ENCODE measurements at regions not wholly inside any gene's neighbourhood (a gene's known extent, or its start where the extent isn't known, plus 50 kb on each side); places are given as distances from the start of the nearest gene placed in this dataset.

- Histone ChIP-seq H2BK15ac (ENCODE audit: low read length) (no peak overlapping the region), H2BK120ac (ENCODE audit: low read depth, low read length) (no peak overlapping the region), H3K4me1 (ENCODE audit: control insufficient read depth in 2 of 2, insufficient read depth in 1 of 2, low read depth in 1 of 2, low read length in 2 of 2) (peaks cover 0 to 6% of the 10 kb centered on the region in 2 donors), H3K23ac (ENCODE audit: low read depth, low read length, poor library complexity) (no peak overlapping the region), H3K4ac (ENCODE audit: low read length) (no peak overlapping the region), H3K4me2 (ENCODE audit: insufficient read depth, low read length, poor library complexity, severe bottlenecking) (no peak overlapping the region), H3K9me3 (replicated peaks in 1 of 2; ENCODE audit: control insufficient read depth in 2 of 2, insufficient read depth in 1 of 2, low read depth in 1 of 2, low read length in 2 of 2) (no peaks in the 10 kb centered on the region), H3K79me1 (ENCODE audit: low read depth, low read length) (no peaks in the 10 kb centered on the region), H2AFZ (ENCODE audit: low read length) (no peak overlapping the region), H2BK5ac (ENCODE audit: low read length) (no peak overlapping the region), H2AK5ac (ENCODE audit: low read depth, low read length) (no peak overlapping the region), H3K36me3 (replicated peaks in 1 of 2; ENCODE audit: control insufficient read depth in 2 of 2, insufficient read depth in 2 of 2, low read length in 2 of 2) (no peaks in the 10 kb centered on the region), H3K14ac (ENCODE audit: low read length) (no peak overlapping the region), H4K91ac (ENCODE audit: low read depth, low read length, poor library complexity) (no peak overlapping the region), H3K4me3 (ENCODE audit: low read length in 2 of 2) (no peak overlapping the region), H3K18ac (ENCODE audit: low read length) (no peak overlapping the region), H4K8ac (ENCODE audit: low read depth, low read length) (no peak overlapping the region), H3K27me3 (ENCODE audit: control insufficient read depth in 3 of 3, insufficient read depth in 3 of 3, low read depth in 1 of 3, low read length in 3 of 3) (no peaks in the 10 kb centered on the region), H2BK12ac (ENCODE audit: low read length) (no peak overlapping the region), H3K27ac (replicated peaks; ENCODE audit: low read length) (no peak overlapping the region), H3K9ac (ENCODE audit: low read depth, low read length, poor library complexity) (no peak overlapping the region)
- no CpG with 5 or more reads among the region's 2 CpGs for WGBS, 2 donors (ENCODE audit: extremely low coverage in 2 of 2, insufficient read length in 2 of 2, insufficient replicate concordance in 1 of 2)
- no peak for DNase-seq (ENCODE audit: low spot score)
These were observed 887.0 kb upstream of the CELF2 start for GRCh38 chr10:10130686-10131085.

GRCh38 chr10:10132009-10132408, 885.7 kb upstream of the CELF2 start:
- Histone ChIP-seq H2AFZ (ENCODE audit: low read length) (no peak overlapping the region), H4K91ac (ENCODE audit: low read depth, low read length, poor library complexity) (no peak overlapping the region), H3K4ac (ENCODE audit: low read length) (no peak overlapping the region), H3K79me1 (ENCODE audit: low read depth, low read length) (no peaks in the 10 kb centered on the region), H2BK120ac (ENCODE audit: low read depth, low read length) (no peak overlapping the region), H3K14ac (ENCODE audit: low read length) (no peak overlapping the region), H4K8ac (ENCODE audit: low read depth, low read length) (no peak overlapping the region), H3K4me2 (ENCODE audit: insufficient read depth, low read length, poor library complexity, severe bottlenecking) (no peak overlapping the region), H3K36me3 (replicated peaks in 1 of 2; ENCODE audit: control insufficient read depth in 2 of 2, insufficient read depth in 2 of 2, low read length in 2 of 2) (no peaks in the 10 kb centered on the region), H3K4me1 (ENCODE audit: control insufficient read depth in 2 of 2, insufficient read depth in 1 of 2, low read depth in 1 of 2, low read length in 2 of 2) (peaks cover 0 to 6% of the 10 kb centered on the region in 2 donors), H2BK15ac (ENCODE audit: low read length) (no peak overlapping the region), H3K27me3 (ENCODE audit: control insufficient read depth in 3 of 3, insufficient read depth in 3 of 3, low read depth in 1 of 3, low read length in 3 of 3) (no peaks in the 10 kb centered on the region), H3K23ac (ENCODE audit: low read depth, low read length, poor library complexity) (no peak overlapping the region), H3K9me3 (replicated peaks in 1 of 2; ENCODE audit: control insufficient read depth in 2 of 2, insufficient read depth in 1 of 2, low read depth in 1 of 2, low read length in 2 of 2) (no peaks in the 10 kb centered on the region), H3K4me3 (ENCODE audit: low read length in 2 of 2) (no peak overlapping the region), H2BK5ac (ENCODE audit: low read length) (no peak overlapping the region), H3K9ac (ENCODE audit: low read depth, low read length, poor library complexity) (no peak overlapping the region), H2BK12ac (ENCODE audit: low read length) (no peak overlapping the region), H2AK5ac (ENCODE audit: low read depth, low read length) (no peak overlapping the region), H3K27ac (replicated peaks; ENCODE audit: low read length) (no peak overlapping the region), H3K18ac (ENCODE audit: low read length) (no peak overlapping the region)
- no peak for DNase-seq (ENCODE audit: low spot score)
- WGBS, 2 donors (ENCODE audit: extremely low coverage in 2 of 2, insufficient read length in 2 of 2, insufficient replicate concordance in 1 of 2): no CpG with 5 or more reads among the region's 1 CpG

- Histone ChIP-seq H2BK12ac (ENCODE audit: low read length) (no peak overlapping the region), H2BK120ac (ENCODE audit: low read depth, low read length) (no peak overlapping the region), H2AK5ac (ENCODE audit: low read depth, low read length) (no peak overlapping the region), H3K9me3 (replicated peaks in 1 of 2; ENCODE audit: control insufficient read depth in 2 of 2, insufficient read depth in 1 of 2, low read depth in 1 of 2, low read length in 2 of 2) (no peaks in the 10 kb centered on the region), H4K8ac (ENCODE audit: low read depth, low read length) (no peak overlapping the region), H4K91ac (ENCODE audit: low read depth, low read length, poor library complexity) (no peak overlapping the region), H3K27ac (replicated peaks; ENCODE audit: low read length) (peak overlapping the region; percentile 8), H3K23ac (ENCODE audit: low read depth, low read length, poor library complexity) (no peak overlapping the region), H3K79me1 (ENCODE audit: low read depth, low read length) (no peaks in the 10 kb centered on the region), H3K9ac (ENCODE audit: low read depth, low read length, poor library complexity) (no peak overlapping the region), H2AFZ (ENCODE audit: low read length) (no peak overlapping the region), H3K36me3 (replicated peaks in 1 of 2; ENCODE audit: control insufficient read depth in 2 of 2, insufficient read depth in 2 of 2, low read length in 2 of 2) (no peaks in the 10 kb centered on the region), H2BK15ac (ENCODE audit: low read length) (no peak overlapping the region), H3K4ac (ENCODE audit: low read length) (no peak overlapping the region), H2BK5ac (ENCODE audit: low read length) (no peak overlapping the region), H3K4me1 (ENCODE audit: control insufficient read depth in 2 of 2, insufficient read depth in 1 of 2, low read depth in 1 of 2, low read length in 2 of 2) (peaks cover 0 to 6% of the 10 kb centered on the region in 2 donors), H3K27me3 (ENCODE audit: control insufficient read depth in 3 of 3, insufficient read depth in 3 of 3, low read depth in 1 of 3, low read length in 3 of 3) (no peaks in the 10 kb centered on the region), H3K4me3 (ENCODE audit: low read length in 2 of 2) (no peak overlapping the region), H3K4me2 (ENCODE audit: insufficient read depth, low read length, poor library complexity, severe bottlenecking) (no peak overlapping the region), H3K14ac (ENCODE audit: low read length) (no peak overlapping the region), H3K18ac (ENCODE audit: low read length) (no peak overlapping the region)
- peak; percentile 35 for DNase-seq (ENCODE audit: low spot score)
- WGBS, 2 donors (ENCODE audit: extremely low coverage in 2 of 2, insufficient read length in 2 of 2, insufficient replicate concordance in 1 of 2): no CpG with 5 or more reads among the region's 1 CpG
These were observed 884.4 kb upstream of the CELF2 start for GRCh38 chr10:10133281-10133680.

GRCh38 chr10:10138685-10139084, 879.0 kb upstream of the CELF2 start:
- no peak for DNase-seq (ENCODE audit: low spot score)
- WGBS, 2 donors (ENCODE audit: extremely low coverage in 2 of 2, insufficient read length in 2 of 2, insufficient replicate concordance in 1 of 2): no CpG with 5 or more reads among the region's 2 CpGs
- H2AK5ac ChIP-seq (ENCODE audit: low read depth, low read length): no peak overlapping the region

More at GRCh38 chr10:10138685-10139084, 879.0 kb upstream of the CELF2 start:
- Histone ChIP-seq H4K8ac (ENCODE audit: low read depth, low read length) (no peak overlapping the region), H2AFZ (ENCODE audit: low read length) (no peak overlapping the region), H3K23ac (ENCODE audit: low read depth, low read length, poor library complexity) (no peak overlapping the region), H2BK5ac (ENCODE audit: low read length) (no peak overlapping the region), H3K9ac (ENCODE audit: low read depth, low read length, poor library complexity) (no peak overlapping the region), H3K9me3 (replicated peaks in 1 of 2; ENCODE audit: control insufficient read depth in 2 of 2, insufficient read depth in 1 of 2, low read depth in 1 of 2, low read length in 2 of 2) (no peaks in the 10 kb centered on the region), H3K4me3 (ENCODE audit: low read length in 2 of 2) (no peak overlapping the region), H3K27me3 (ENCODE audit: control insufficient read depth in 3 of 3, insufficient read depth in 3 of 3, low read depth in 1 of 3, low read length in 3 of 3) (no peaks in the 10 kb centered on the region), H3K4ac (ENCODE audit: low read length) (no peak overlapping the region), H3K14ac (ENCODE audit: low read length) (no peak overlapping the region), H2BK15ac (ENCODE audit: low read length) (no peak overlapping the region), H3K79me1 (ENCODE audit: low read depth, low read length) (no peaks in the 10 kb centered on the region), H3K18ac (ENCODE audit: low read length) (no peak overlapping the region), H3K36me3 (replicated peaks in 1 of 2; ENCODE audit: control insufficient read depth in 2 of 2, insufficient read depth in 2 of 2, low read length in 2 of 2) (no peaks in the 10 kb centered on the region), H2BK12ac (ENCODE audit: low read length) (no peak overlapping the region), H3K4me2 (ENCODE audit: insufficient read depth, low read length, poor library complexity, severe bottlenecking) (no peak overlapping the region), H2BK120ac (ENCODE audit: low read depth, low read length) (no peak overlapping the region), H3K4me1 (ENCODE audit: control insufficient read depth in 2 of 2, insufficient read depth in 1 of 2, low read depth in 1 of 2, low read length in 2 of 2) (peaks cover 0 to 5% of the 10 kb centered on the region in 2 donors), H3K27ac (replicated peaks; ENCODE audit: low read length) (no peak overlapping the region), H4K91ac (ENCODE audit: low read depth, low read length, poor library complexity) (no peak overlapping the region)

All from neuronal stem cell (in vitro differentiated cells).